ENCODE measurements at regions not wholly inside any gene's neighbourhood (a gene's known extent, or its start where the extent isn't known, plus 50 kb on each side); places are given as distances from the start of the nearest gene placed in this dataset.
"Not testable (repeated sequence)": the region's sequence is repeated elsewhere in the genome, so short reads cannot be mapped to it uniquely, and the experiment has no call there.

DNA sequence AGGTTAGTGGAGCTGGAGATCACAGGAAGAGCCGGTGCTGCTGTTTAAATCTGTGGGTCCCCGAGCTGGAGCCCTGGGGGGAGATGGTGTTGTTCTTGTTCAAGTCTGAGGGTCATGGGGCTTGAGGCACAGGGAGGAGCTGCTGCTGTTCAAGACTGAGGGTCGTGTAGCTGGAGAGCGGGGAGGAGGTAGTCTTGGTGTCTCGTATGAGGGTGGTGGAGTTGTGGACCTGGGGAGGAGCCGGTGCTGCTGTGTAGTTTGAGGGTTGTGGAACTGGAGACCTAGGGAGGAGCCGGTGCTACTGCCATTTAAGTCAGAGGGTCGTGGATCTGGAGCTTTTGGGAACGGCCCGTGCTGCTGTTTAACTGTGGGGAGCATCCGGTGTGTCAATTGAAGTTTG is 112.2 kb upstream of the SULF2 start:
- Histone ChIP-seq H3K27me3 (ENCODE audit: control insufficient read depth in 2 of 2, insufficient read depth in 2 of 2, low read length in 2 of 2) (no peaks in the 10 kb centered on the region), H3K36me3 (replicated peaks in 1 of 2; ENCODE audit: control insufficient read depth in 1 of 2, insufficient read depth in 2 of 2, low read length in 2 of 2) (no peaks in the 10 kb centered on the region), H3K4me3 (replicated peaks in 1 of 3; ENCODE audit: low read depth in 2 of 3, low read length in 3 of 3) (no peak overlapping the region), H3K9me3 (replicated peaks in 1 of 2; ENCODE audit: control insufficient read depth in 1 of 2, insufficient read depth in 1 of 2, low read length in 2 of 2) (no peaks in the 10 kb centered on the region), H3K79me2 (ENCODE audit: insufficient read depth, low read length) (no peaks in the 10 kb centered on the region), H2AFZ (ENCODE audit: insufficient read depth, low read depth, low read length, poor library complexity, severe bottlenecking) (no peak overlapping the region), H3K27ac (ENCODE audit: low read depth in 1 of 2, low read length in 2 of 2) (no peak overlapping the region), H3K9ac (ENCODE audit: insufficient read depth, low read length, poor library complexity, severe bottlenecking) (no peak overlapping the region), H4K20me1 (ENCODE audit: insufficient read depth, low read length) (no peaks in the 10 kb centered on the region), H3K4me1 (ENCODE audit: control insufficient read depth in 1 of 2, insufficient read depth in 2 of 2, low read length in 2 of 2) (no peaks in the 10 kb centered on the region), H3K4me2 (replicated peaks; ENCODE audit: extremely low read depth, low read length, poor library complexity, severe bottlenecking) (no peak overlapping the region)
- Mint-ChIP-seq H3K36me3 (no peaks in the 10 kb centered on the region), H3K4me3 (no peak overlapping the region), H3K4me1 (no peaks in the 10 kb centered on the region), H3K9me3 (no peaks in the 10 kb centered on the region), H3K27me3 (ENCODE audit: low read depth in 3 of 3) (peaks cover 0 to 8% (median 3%) of the 10 kb centered on the region in 3 donors), H3K27ac (peak overlapping the region in 1 of 7 donors; percentile 21)
- intact Hi-C loops (cut with micrococcal nuclease), result loop anchor here (5.0 to 10.0 kb wide), 3 partner anchors 80 to 620 kb away; no protein-coding TSS in a partner anchor
- no peak for TF ChIP-seq CTCF (IDR thresholded peaks at IDR 0.05)
- WGBS (ENCODE audit: insufficient coverage), result 89% methylated on average over 11 of the region's 11 CpGs
- no peak for DNase-seq

- not testable (repeated sequence) for H4K20me1 ChIP-seq (ENCODE audit: insufficient read depth, low read length); H2AFZ ChIP-seq (ENCODE audit: insufficient read depth, low read depth, low read length, poor library complexity, severe bottlenecking); H3K36me3 ChIP-seq (replicated peaks in 1 of 2; ENCODE audit: control insufficient read depth in 1 of 2, insufficient read depth in 2 of 2, low read length in 2 of 2); H3K9me3 ChIP-seq (replicated peaks in 1 of 2; ENCODE audit: control insufficient read depth in 1 of 2, insufficient read depth in 1 of 2, low read length in 2 of 2); H3K79me2 ChIP-seq (ENCODE audit: insufficient read depth, low read length); H3K9ac ChIP-seq (ENCODE audit: insufficient read depth, low read length, poor library complexity, severe bottlenecking); H3K27me3 ChIP-seq (ENCODE audit: control insufficient read depth in 2 of 2, insufficient read depth in 2 of 2, low read length in 2 of 2); H3K27ac Mint-ChIP-seq; H3K27me3 Mint-ChIP-seq (ENCODE audit: low read depth in 3 of 3); H3K4me3 Mint-ChIP-seq; H3K4me2 ChIP-seq (replicated peaks; ENCODE audit: extremely low read depth, low read length, poor library complexity, severe bottlenecking); H3K9me3 Mint-ChIP-seq; DNase-seq; H3K4me3 ChIP-seq (replicated peaks in 1 of 3; ENCODE audit: low read depth in 2 of 3, low read length in 3 of 3); H3K27ac ChIP-seq (ENCODE audit: low read depth in 1 of 2, low read length in 2 of 2); H3K4me1 Mint-ChIP-seq; H3K4me1 ChIP-seq (ENCODE audit: control insufficient read depth in 1 of 2, insufficient read depth in 2 of 2, low read length in 2 of 2); H3K36me3 Mint-ChIP-seq
- WGBS (ENCODE audit: insufficient coverage), result no CpG with 5 or more reads among the region's 9 CpGs
- intact Hi-C loops (cut with micrococcal nuclease), result loop anchor here (5.0 to 10.0 kb wide), 2 partner anchors 78 to 625 kb away; no protein-coding TSS in a partner anchor
Observed at GRCh38 chr20:47892681-47893080, 107.4 kb upstream of the SULF2 start.

- not testable (repeated sequence) for H3K36me3 ChIP-seq (replicated peaks in 1 of 2; ENCODE audit: control insufficient read depth in 1 of 2, insufficient read depth in 2 of 2, low read length in 2 of 2); H3K27me3 ChIP-seq (ENCODE audit: control insufficient read depth in 2 of 2, insufficient read depth in 2 of 2, low read length in 2 of 2); H4K20me1 ChIP-seq (ENCODE audit: insufficient read depth, low read length); H3K4me3 ChIP-seq (replicated peaks in 1 of 3; ENCODE audit: low read depth in 2 of 3, low read length in 3 of 3); H3K4me2 ChIP-seq (replicated peaks; ENCODE audit: extremely low read depth, low read length, poor library complexity, severe bottlenecking); H3K27ac ChIP-seq (ENCODE audit: low read depth in 1 of 2, low read length in 2 of 2); H3K9me3 Mint-ChIP-seq; H3K4me1 ChIP-seq (ENCODE audit: control insufficient read depth in 1 of 2, insufficient read depth in 2 of 2, low read length in 2 of 2); H3K36me3 Mint-ChIP-seq; DNase-seq; H3K4me1 Mint-ChIP-seq; H3K79me2 ChIP-seq (ENCODE audit: insufficient read depth, low read length); H3K27me3 Mint-ChIP-seq (ENCODE audit: low read depth in 3 of 3); H3K4me3 Mint-ChIP-seq; H2AFZ ChIP-seq (ENCODE audit: insufficient read depth, low read depth, low read length, poor library complexity, severe bottlenecking); H3K9ac ChIP-seq (ENCODE audit: insufficient read depth, low read length, poor library complexity, severe bottlenecking); H3K9me3 ChIP-seq (replicated peaks in 1 of 2; ENCODE audit: control insufficient read depth in 1 of 2, insufficient read depth in 1 of 2, low read length in 2 of 2); H3K27ac Mint-ChIP-seq
- WGBS (ENCODE audit: insufficient coverage), result no CpG with 5 or more reads among the region's 5 CpGs
- intact Hi-C loops (cut with micrococcal nuclease), result loop anchor here (5.0 to 10.0 kb wide), 2 partner anchors 76 to 627 kb away; no protein-coding TSS in a partner anchor
Observed at GRCh38 chr20:47890708-47891107, 105.4 kb upstream of the SULF2 start.

- H3K27me3 ChIP-seq (ENCODE audit: control insufficient read depth in 2 of 2, insufficient read depth in 2 of 2, low read length in 2 of 2); H3K4me1 ChIP-seq (ENCODE audit: control insufficient read depth in 1 of 2, insufficient read depth in 2 of 2, low read length in 2 of 2); H3K9me3 Mint-ChIP-seq; H3K36me3 ChIP-seq (replicated peaks in 1 of 2; ENCODE audit: control insufficient read depth in 1 of 2, insufficient read depth in 2 of 2, low read length in 2 of 2); H4K20me1 ChIP-seq (ENCODE audit: insufficient read depth, low read length); H3K27ac Mint-ChIP-seq; H3K4me3 Mint-ChIP-seq; H3K27me3 Mint-ChIP-seq (ENCODE audit: low read depth in 3 of 3); H3K9me3 ChIP-seq (replicated peaks in 1 of 2; ENCODE audit: control insufficient read depth in 1 of 2, insufficient read depth in 1 of 2, low read length in 2 of 2); H3K9ac ChIP-seq (ENCODE audit: insufficient read depth, low read length, poor library complexity, severe bottlenecking); DNase-seq; H3K4me1 Mint-ChIP-seq; H3K36me3 Mint-ChIP-seq; H3K27ac ChIP-seq (ENCODE audit: low read depth in 1 of 2, low read length in 2 of 2); H2AFZ ChIP-seq (ENCODE audit: insufficient read depth, low read depth, low read length, poor library complexity, severe bottlenecking); H3K4me2 ChIP-seq (replicated peaks; ENCODE audit: extremely low read depth, low read length, poor library complexity, severe bottlenecking); H3K4me3 ChIP-seq (replicated peaks in 1 of 3; ENCODE audit: low read depth in 2 of 3, low read length in 3 of 3); H3K79me2 ChIP-seq (ENCODE audit: insufficient read depth, low read length): not testable (repeated sequence)
- WGBS (ENCODE audit: insufficient coverage), result 95% methylated on average over 9 of the region's 12 CpGs
- intact Hi-C loops (cut with micrococcal nuclease), result loop anchor here (5.0 to 10.0 kb wide), 2 partner anchors 75 to 628 kb away; no protein-coding TSS in a partner anchor
Observed at GRCh38 chr20:47889751-47890150, 104.5 kb upstream of the SULF2 start.

Data from CD14-positive monocyte (primary cell).